Neural cell (in vitro differentiated cells): ENCODE measurements at regions not wholly inside any gene's neighbourhood (a gene's known extent, or its start where the extent isn't known, plus 50 kb on each side); places are given as distances from the start of the nearest gene placed in this dataset.

Source experiments
- H2AFZ ChIP-seq: fragments of 200-600, 300-800 bp; sonication (generic), shearing (Covaris generic); 2 replicates; pipeline ENCODE4 v1.6.0; 2014; ENCODE audit warnings: low read depth, mild to moderate bottlenecking, antibody characterized with exemption, low read length, moderate library complexity
- H3F3A ChIP-seq: fragments of 200-600 bp; shearing (Covaris generic); 2 replicates; pipeline ENCODE4 v1.6.1; 2016; ENCODE audit warnings: mild to moderate bottlenecking, moderate library complexity, mixed read lengths, antibody characterized with exemption, low read length; ENCODE audit not compliant: insufficient read depth, poor library complexity, severe bottlenecking
- H3K27ac ChIP-seq: fragments of 200-600, 300-800 bp; sonication (generic), shearing (Covaris generic); 2 replicates; pipeline ENCODE4 v1.5.1; 2014; ENCODE audit warnings: mild to moderate bottlenecking, low read length, moderate library complexity
- H3K27me3 ChIP-seq: fragments of 300-800, 200-600 bp; sonication (generic), shearing (Covaris generic); 2 replicates; pipeline ENCODE4 v1.6.0; 2014; ENCODE audit warnings: mild to moderate bottlenecking, low read depth, low read length, moderate library complexity; ENCODE audit not compliant: insufficient read depth
- H3K36me3 ChIP-seq: fragments of 300-800, 200-600 bp; sonication (generic), shearing (Covaris generic); 2 replicates; pipeline ENCODE4 v1.5.1; 2014; ENCODE audit warnings: mild to moderate bottlenecking, antibody characterized with exemption, low read length, moderate library complexity; ENCODE audit not compliant: insufficient read depth
- H3K4me2 ChIP-seq: fragments of 300-800, 200-600 bp; sonication (generic), shearing (Covaris generic); 2 replicates; pipeline ENCODE4 v1.6.0; 2014; ENCODE audit warnings: mild to moderate bottlenecking, low read length
- H3K4me3 ChIP-seq: fragments of 300-800, 200-600 bp; sonication (generic), shearing (Covaris generic); 2 replicates; pipeline ENCODE4 v1.5.1; 2014; ENCODE audit warnings: mild to moderate bottlenecking, low read length, moderate library complexity
- H3K79me2 ChIP-seq: fragments of 200-600 bp; shearing (Covaris generic); replicated peaks from 2 replicates; pipeline ENCODE4 v1.6.0; 2014; ENCODE audit warnings: mild to moderate bottlenecking, low read length, moderate library complexity; ENCODE audit not compliant: insufficient read depth
- H3K9ac ChIP-seq: fragments of 300-800, 200-600 bp; sonication (generic), shearing (Covaris generic); 2 replicates; pipeline ENCODE4 v1.6.1; 2016; ENCODE audit warnings: mild to moderate bottlenecking, low read length, mixed read lengths
- H3K9me2 ChIP-seq: fragments of 200-600 bp; shearing (Covaris generic); 2 replicates; pipeline ENCODE4 v1.6.1; 2016; ENCODE audit warnings: mild to moderate bottlenecking, low read length, mixed read lengths; ENCODE audit not compliant: insufficient read depth
- H3K9me3 ChIP-seq: fragments of 200-600, 300-800 bp; sonication (generic), shearing (Covaris generic); 2 replicates; pipeline ENCODE4 v1.6.1; 2016; ENCODE audit warnings: mild to moderate bottlenecking, mixed run types, low read length, moderate library complexity, mixed read lengths
- H4K20me1 ChIP-seq: fragments of 200-600 bp; shearing (Covaris generic); 2 replicates; pipeline ENCODE4 v1.6.1; 2016; ENCODE audit warnings: mild to moderate bottlenecking, mixed run types; ENCODE audit not compliant: insufficient read depth
- CTCF ChIP-seq: fragments of 450-650 bp; IDR thresholded peaks from 2 replicates; pipeline ENCODE4 v1.5.1; 2014; ENCODE audit warnings: antibody characterized with exemption, mild to moderate bottlenecking, moderate library complexity; ENCODE audit not compliant: poor library complexity, severe bottlenecking
- EP300 ChIP-seq: fragments of 450-650 bp; conservative IDR thresholded peaks from 2 replicates; pipeline ENCODE4 v1.6.1; 2014; ENCODE audit warnings: antibody characterized with exemption, mild to moderate bottlenecking, moderate library complexity; ENCODE audit not compliant: poor library complexity, severe bottlenecking
- EZH2 ChIP-seq: fragments of 200-600, 300-800 bp; shearing (Covaris generic), sonication (generic); IDR thresholded peaks from 2 replicates; pipeline ENCODE4 v1.6.1; 2014; ENCODE audit warnings: antibody characterized with exemption, low read length, borderline replicate concordance, mild to moderate bottlenecking; ENCODE audit not compliant: insufficient read depth, poor library complexity, severe bottlenecking
- MXI1 ChIP-seq: fragments of 450-650 bp; conservative IDR thresholded peaks from 2 replicates; pipeline ENCODE4 v1.6.1; 2014; ENCODE audit warnings: antibody characterized with exemption, mild to moderate bottlenecking; ENCODE audit not compliant: poor library complexity, severe bottlenecking
- POLR2AphosphoS5 ChIP-seq: IDR thresholded peaks from 2 replicates; pipeline ENCODE4 v1.6.1; 2012
- RAD21 ChIP-seq: fragments of 450-650 bp; conservative IDR thresholded peaks from 2 replicates; pipeline ENCODE4 v1.6.1; 2014; ENCODE audit warnings: antibody characterized with exemption, mild to moderate bottlenecking, moderate library complexity
- REST ChIP-seq: IDR thresholded peaks from 2 replicates; pipeline ENCODE4 v1.6.1; 2012; ENCODE audit warnings: borderline replicate concordance
- SMC3 ChIP-seq: fragments of 450-650 bp; conservative IDR thresholded peaks from 2 replicates; pipeline ENCODE4 v1.6.1; 2014; ENCODE audit warnings: antibody characterized with exemption, mild to moderate bottlenecking, moderate library complexity; ENCODE audit not compliant: poor library complexity
- TAF1 ChIP-seq: IDR thresholded peaks from 2 replicates; pipeline ENCODE4 v1.6.1; 2012; ENCODE audit warnings: low read depth

GRCh38 chr1:55600242-55600641 lies 385.1 kb upstream of the USP24 start:
- H3K27ac ChIP-seq = no peak overlapping the region
- no peaks in the 10 kb centered on the region for H3K79me2 ChIP-seq
- H2AFZ ChIP-seq = no peak overlapping the region
- H3K36me3 ChIP-seq = no peaks in the 10 kb centered on the region
- TF ChIP-seq RAD21 (no peak), REST (no peak), CTCF (no peak), SMC3 (no peak), TAF1 (no peak), POLR2AphosphoS5 (no peak), MXI1 (no peak), EZH2 (no peak), EP300 (no peak)
- H3K9ac ChIP-seq = no peak overlapping the region
- H4K20me1 ChIP-seq = no peaks in the 10 kb centered on the region
- H3K4me2 ChIP-seq = no peak overlapping the region
- H3K9me2 ChIP-seq = no peaks in the 10 kb centered on the region
- no peaks in the 10 kb centered on the region for H3K27me3 ChIP-seq
- H3K9me3 ChIP-seq = no peaks in the 10 kb centered on the region
- no peak overlapping the region for H3K4me3 ChIP-seq
- no peaks in the 10 kb centered on the region for H3F3A ChIP-seq

GRCh38 chr1:55597910-55598309 lies 382.7 kb upstream of the USP24 start:
- Histone ChIP-seq H4K20me1 (no peaks in the 10 kb centered on the region), H3K27me3 (no peaks in the 10 kb centered on the region), H3K27ac (no peak overlapping the region), H3K36me3 (no peaks in the 10 kb centered on the region), H3K4me3 (no peak overlapping the region), H3F3A (no peaks in the 10 kb centered on the region), H3K4me2 (no peak overlapping the region), H3K9me3 (no peaks in the 10 kb centered on the region), H3K9me2 (no peaks in the 10 kb centered on the region), H3K9ac (no peak overlapping the region), H3K79me2 (no peaks in the 10 kb centered on the region), H2AFZ (no peak overlapping the region)
- TF ChIP-seq SMC3 = no peak

DNA sequence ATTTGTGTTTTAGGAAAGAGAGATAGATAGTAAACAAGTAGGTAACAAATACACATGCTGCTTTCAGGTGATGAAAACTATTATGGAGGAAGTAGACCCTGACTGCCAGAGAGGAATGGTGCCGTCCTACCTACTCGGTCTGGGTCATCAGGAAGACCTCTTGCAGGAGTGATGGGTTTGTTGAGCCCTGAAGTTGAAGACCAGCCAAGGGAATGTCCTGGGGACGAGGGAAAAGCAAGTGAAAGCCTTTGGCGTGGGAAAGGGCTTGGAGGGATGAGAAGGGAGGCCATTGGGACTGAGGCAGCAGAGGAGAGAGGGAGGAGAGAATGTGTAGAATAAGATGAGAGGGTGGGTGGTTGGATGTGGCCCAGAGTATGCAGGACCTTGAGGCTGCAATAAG lies 379.5 kb upstream of the USP24 start:
- H3K9me2 ChIP-seq = no peaks in the 10 kb centered on the region
- H4K20me1 ChIP-seq = no peaks in the 10 kb centered on the region
- no peak overlapping the region for H3K4me3 ChIP-seq
- no peaks in the 10 kb centered on the region for H3K9me3 ChIP-seq
- no peak overlapping the region for H3K4me2 ChIP-seq
- H3K27ac ChIP-seq = no peak overlapping the region
- no peaks in the 10 kb centered on the region for H3K79me2 ChIP-seq
- no peaks in the 10 kb centered on the region for H3F3A ChIP-seq
- no peak overlapping the region for H3K9ac ChIP-seq
- TF ChIP-seq REST (no peak), RAD21 (no peak), EZH2 (no peak), CTCF (no peak), SMC3 (no peak), POLR2AphosphoS5 (no peak), TAF1 (no peak), MXI1 (no peak), EP300 (no peak)
- H3K27me3 ChIP-seq = no peaks in the 10 kb centered on the region
- H2AFZ ChIP-seq = no peak overlapping the region
- no peaks in the 10 kb centered on the region for H3K36me3 ChIP-seq
